T-helper 1 cell (primary cell): ENCODE measurements at regions not wholly inside any gene's neighbourhood (a gene's known extent, or its start where the extent isn't known, plus 50 kb on each side); places are given as distances from the start of the nearest gene placed in this dataset.

Source experiments
- DNase-seq, 5 donors: peaks; one replicate each; pipeline ENCODE4 v3.0.0-alpha.2; 2012 to 2020

- DNase-seq, result peak in 2 of 5 donors; percentile 5 to 76
Measured at GRCh38 chr3:189049458-189050236, 122.1 kb upstream of the TPRG1 start.

GRCh38 chr3:189053322-189053721 is 118.4 kb upstream of the TPRG1 start:
- DNase-seq, result no peak

GRCh38 chr3:189056646-189057335 is 115.0 kb upstream of the TPRG1 start:
- no peak for DNase-seq

- DNase-seq, result no peak
Measured at GRCh38 chr3:189057369-189057768, 114.4 kb upstream of the TPRG1 start.

- DNase-seq, result no peak
Measured at GRCh38 chr3:189058071-189058470, 113.7 kb upstream of the TPRG1 start.

- no peak for DNase-seq
Measured at GRCh38 chr3:189070965-189071364, 100.8 kb upstream of the TPRG1 start.

GRCh38 chr3:189071446-189071845 is 100.3 kb upstream of the TPRG1 start:
- peak in 1 of 5 donors; percentile 73 for DNase-seq

- DNase-seq, result no peak
Measured at GRCh38 chr3:189076449-189076848, 95.3 kb upstream of the TPRG1 start.

- no peak for DNase-seq
Measured at GRCh38 chr3:189080745-189081144, 91.0 kb upstream of the TPRG1 start.

- DNase-seq, result no peak
Measured at GRCh38 chr3:189082666-189083427, 88.9 kb upstream of the TPRG1 start.

- no peak for DNase-seq
Measured at GRCh38 chr3:189084620-189085019, 87.2 kb upstream of the TPRG1 start.

GRCh38 chr3:189092547-189092946 is 79.2 kb upstream of the TPRG1 start:
- DNase-seq, result no peak

GRCh38 chr3:189094539-189094938 is 77.2 kb upstream of the TPRG1 start:
- no peak for DNase-seq

GRCh38 chr3:189096092-189096491 is 75.7 kb upstream of the TPRG1 start:
- DNase-seq, result no peak

- no peak for DNase-seq
Measured at GRCh38 chr3:189099031-189099471, 72.7 kb upstream of the TPRG1 start.

GRCh38 chr3:189099505-189100290 is 72.1 kb upstream of the TPRG1 start:
- DNase-seq, result no peak

- DNase-seq, result no peak
Measured at GRCh38 chr3:189100866-189101265, 70.9 kb upstream of the TPRG1 start.

- no peak for DNase-seq
Measured at GRCh38 chr3:189101594-189101993, 70.2 kb upstream of the TPRG1 start.

GRCh38 chr3:189103208-189103607 is 68.6 kb upstream of the TPRG1 start:
- no peak for DNase-seq

- no peak for DNase-seq
Measured at GRCh38 chr3:189108067-189108466, 63.7 kb upstream of the TPRG1 start.

- no peak for DNase-seq
Measured at GRCh38 chr3:189108735-189109134, 63.0 kb upstream of the TPRG1 start.

- DNase-seq, result no peak
Measured at GRCh38 chr3:189109145-189109544, 62.6 kb upstream of the TPRG1 start.

GRCh38 chr3:189117087-189117486 is 54.7 kb upstream of the TPRG1 start:
- DNase-seq, result no peak
